HUDEP-2 (cell line): ENCODE measurements at regions not wholly inside any gene's neighbourhood (a gene's known extent, or its start where the extent isn't known, plus 50 kb on each side); places are given as distances from the start of the nearest gene placed in this dataset.

Experiments
- DNase-seq, 76 experiments: peaks; one replicate each; lab custom pipeline; 2025; ENCODE audit not compliant: unreplicated experiment in 76 of 76; lab: John Stamatoyannopoulos, UW

DNA sequence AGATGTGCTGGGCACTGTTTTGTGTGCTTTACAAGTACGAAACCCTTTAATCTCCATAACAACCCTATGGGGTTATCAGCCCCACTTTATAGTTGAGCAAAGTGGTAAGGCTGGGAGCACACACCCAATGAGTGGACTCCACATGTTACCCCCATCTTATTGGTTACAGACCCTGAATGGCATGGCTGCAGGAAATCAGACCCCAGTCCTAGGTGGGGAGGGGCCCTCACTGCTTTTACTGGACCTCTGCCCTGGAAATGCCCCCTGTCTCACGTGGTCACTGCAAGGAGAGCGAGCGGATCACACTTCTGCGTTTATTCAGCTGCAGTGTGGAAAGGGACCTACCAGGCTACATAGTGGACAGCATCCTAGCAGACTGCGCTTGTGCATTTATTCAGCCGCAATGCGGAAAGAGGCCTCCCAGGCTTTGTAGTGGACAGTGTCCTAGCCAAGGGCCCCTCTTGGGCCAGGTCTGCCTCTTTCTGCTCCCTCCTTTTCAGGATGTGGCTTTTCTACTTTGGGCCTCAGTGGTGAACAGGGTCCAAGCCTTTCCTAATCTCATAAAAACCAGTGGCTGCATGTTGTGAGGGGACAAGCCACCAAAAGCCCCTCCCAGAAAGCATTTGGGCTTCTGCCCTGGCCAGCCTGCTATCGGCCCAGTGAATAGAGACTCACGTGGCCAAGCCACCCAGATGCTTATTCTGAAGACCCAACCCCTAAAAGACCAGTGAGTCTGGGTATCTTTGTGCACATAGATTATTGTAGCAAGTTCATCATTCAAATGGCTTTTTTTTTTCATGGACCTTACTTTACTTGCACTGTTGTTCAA, 405.7 kb upstream of the RNF32 start:
- DNase-seq = no peak

GRCh38 chr7:156234192-156234591, 406.4 kb upstream of the RNF32 start:
- DNase-seq = no peak

GRCh38 chr7:156232931-156233705, 407.5 kb upstream of the RNF32 start:
- DNase-seq = no peak

GRCh38 chr7:156230576-156230975, 410.0 kb upstream of the RNF32 start:
- DNase-seq = no peak

DNA sequence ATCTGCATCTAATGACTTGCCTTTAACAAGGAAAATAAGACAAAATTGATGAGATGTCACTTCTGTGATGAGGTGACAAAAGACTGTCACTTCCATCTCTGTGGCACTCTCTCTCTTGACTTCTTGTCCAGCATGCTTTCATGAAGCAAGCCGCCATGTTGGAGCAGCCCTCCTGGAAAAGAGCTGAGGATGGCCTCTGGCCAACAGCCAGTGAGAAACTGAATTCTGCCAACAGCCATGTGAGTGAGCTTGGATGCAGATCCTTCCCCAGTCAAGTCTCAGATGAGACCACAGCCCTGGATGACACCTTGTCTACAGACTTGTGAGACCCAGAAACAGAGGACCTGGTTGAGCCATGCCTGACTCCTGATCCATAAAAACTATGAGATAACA, 412.6 kb upstream of the SHH start:
- no peak for DNase-seq

DNA sequence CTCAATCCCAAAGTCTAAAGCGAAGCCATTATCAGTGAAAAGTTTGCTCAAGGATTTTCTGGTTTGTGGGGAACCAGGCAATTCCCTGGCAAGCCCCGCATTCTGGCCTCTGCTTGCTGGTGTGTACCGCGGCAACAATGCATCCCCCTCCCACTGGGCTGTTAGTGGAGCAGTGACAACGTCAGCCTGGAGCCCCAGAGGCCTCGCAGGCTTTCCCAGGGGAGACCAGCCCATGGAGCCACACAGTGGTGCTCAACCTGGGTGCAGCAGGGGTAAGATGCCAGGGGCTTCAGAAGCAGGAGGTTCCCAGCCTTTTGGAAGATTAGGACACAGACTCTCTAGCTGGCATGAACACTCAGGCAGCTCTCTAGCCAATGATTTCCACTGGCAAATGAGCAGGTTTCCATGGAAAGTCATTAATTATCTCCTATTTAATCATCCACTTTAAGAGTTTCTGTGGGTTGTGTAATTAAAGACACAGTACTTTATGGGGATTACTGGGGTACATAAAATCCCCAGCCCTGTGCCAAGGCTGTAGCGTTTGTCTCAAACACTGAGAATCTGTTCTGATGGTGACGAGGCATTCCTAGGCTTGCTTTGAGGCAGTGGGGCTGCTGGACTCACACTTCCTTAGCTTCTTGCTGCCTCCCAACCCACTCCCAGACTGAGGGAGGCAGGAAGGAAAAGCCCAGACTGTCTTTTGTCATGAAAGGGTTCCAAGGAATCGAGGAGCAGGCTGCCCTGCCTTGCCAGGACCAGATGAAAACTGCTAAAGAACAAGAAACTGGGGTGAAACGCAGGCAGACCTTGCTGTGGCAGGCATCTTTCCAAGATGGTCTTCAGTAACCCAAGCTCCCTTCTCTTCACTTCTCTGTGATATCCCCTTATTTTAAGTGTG, 411.9 kb upstream of the SHH start:
- no peak for DNase-seq

GRCh38 chr7:156222611-156223010, 410.3 kb upstream of the SHH start:
- DNase-seq = no peak

GRCh38 chr7:156222151-156222550, 409.9 kb upstream of the SHH start:
- DNase-seq = no peak

DNA sequence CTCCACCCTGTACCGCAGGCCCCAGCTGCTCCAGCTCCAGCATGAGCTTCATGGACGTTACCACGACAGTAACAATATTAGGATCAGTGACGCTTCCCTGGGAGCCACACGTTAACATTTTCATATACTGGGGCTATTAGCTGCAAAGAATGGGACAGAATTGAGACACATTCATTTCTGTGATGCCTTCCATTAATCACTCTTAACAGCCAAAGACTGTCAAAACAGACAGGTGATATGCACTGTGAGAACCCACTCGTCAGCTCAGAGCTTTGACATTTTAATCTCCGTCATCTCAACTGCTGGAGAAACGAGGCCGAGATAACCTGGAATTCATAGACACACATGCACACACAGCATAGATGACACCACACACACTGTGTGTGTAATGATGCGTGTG, 408.4 kb upstream of the SHH start:
- no peak for DNase-seq

DNA sequence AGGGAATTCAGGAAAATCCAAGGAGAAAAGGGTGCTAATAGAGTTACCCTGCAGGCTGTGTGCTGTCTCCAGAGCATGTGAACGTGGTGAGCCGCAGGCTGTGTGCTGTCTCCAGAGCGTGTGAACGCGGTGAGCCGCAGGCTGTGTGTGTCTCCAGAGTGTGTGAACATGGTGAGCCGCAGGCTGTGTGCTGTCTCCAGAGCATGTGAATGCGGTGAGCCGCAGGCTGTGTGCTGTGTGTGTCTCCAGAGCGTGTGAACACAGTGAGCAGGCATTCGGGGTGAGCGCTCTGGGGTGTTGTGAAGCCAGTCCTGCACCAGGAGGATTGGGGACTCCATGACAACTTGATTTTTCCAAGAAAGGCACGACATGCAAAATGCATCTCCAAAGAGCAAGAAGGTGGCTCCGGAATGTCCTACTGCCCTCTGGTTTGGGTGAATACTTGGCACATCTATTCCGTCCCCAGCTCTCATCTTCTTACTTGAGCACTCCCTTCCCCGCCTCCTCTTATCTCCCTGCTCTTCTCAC, 407.9 kb upstream of the SHH start:
- no peak for DNase-seq

GRCh38 chr7:156219307-156220077, 407.2 kb upstream of the SHH start:
- DNase-seq = no peak

GRCh38 chr7:156218544-156219306, 406.5 kb upstream of the SHH start:
- no peak for DNase-seq

DNA sequence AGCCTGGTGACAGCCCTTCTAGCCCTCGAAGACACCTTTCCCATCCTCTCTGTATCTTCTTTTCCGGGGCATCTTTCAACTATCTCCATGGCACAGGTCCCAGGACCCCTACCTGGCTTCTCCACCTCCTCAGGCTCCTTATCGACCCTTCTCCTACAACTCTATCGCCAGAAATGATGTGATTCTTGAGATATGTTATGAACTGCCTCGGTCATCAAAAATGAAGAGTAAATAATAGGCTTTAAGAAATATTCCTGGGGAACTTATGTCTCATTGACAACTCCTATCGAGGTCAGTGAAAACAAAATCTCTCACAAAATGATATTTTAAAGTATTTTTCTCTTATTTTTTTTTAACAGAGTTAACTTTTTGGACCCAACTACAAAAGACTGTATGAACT, 405.5 kb upstream of the SHH start:
- DNase-seq = no peak

GRCh38 chr7:156209087-156209486, 396.8 kb upstream of the SHH start:
- DNase-seq = no peak

DNA sequence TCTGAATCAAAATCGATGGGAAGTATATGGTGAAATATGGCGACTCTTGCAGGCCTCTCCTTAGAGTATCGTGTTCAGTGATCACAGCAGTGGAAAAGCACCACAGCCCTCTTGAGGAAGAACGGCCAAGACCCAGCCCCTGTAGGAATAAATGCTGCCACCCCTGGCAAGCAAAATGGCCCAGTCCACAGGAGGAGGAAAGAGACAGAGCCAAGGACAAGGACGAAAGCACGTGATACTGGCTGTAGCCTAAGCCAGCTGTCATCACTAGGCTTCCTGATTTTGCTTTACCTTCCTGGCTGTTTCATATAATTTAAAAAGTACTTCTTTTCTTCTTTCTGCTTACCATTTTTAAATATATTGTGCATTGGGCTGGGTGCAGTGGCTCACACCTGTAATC, 395.0 kb upstream of the SHH start:
- DNase-seq = no peak

DNA sequence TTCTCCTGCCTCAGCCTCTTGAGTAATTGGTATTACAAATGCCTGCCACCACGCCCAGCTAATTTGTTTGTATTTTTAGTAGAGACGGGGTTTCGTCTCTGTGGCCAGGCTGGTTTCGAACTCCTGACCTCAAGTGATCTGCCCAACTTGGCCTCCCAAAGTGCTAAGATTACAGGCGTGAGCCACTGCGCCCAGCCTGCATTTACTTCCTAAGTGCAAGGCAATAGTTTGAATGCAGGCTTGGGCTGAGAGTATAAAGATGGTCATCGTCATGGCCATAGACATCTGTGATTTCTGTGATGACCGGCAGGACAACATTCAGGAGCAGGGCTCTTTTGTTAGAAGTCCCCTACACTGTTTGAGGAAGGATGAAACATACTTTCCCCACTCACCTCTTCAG, 393.9 kb upstream of the SHH start:
- no peak for DNase-seq

- no peak for DNase-seq
Observed at GRCh38 chr7:156204820-156205219, 392.6 kb upstream of the SHH start.

DNA sequence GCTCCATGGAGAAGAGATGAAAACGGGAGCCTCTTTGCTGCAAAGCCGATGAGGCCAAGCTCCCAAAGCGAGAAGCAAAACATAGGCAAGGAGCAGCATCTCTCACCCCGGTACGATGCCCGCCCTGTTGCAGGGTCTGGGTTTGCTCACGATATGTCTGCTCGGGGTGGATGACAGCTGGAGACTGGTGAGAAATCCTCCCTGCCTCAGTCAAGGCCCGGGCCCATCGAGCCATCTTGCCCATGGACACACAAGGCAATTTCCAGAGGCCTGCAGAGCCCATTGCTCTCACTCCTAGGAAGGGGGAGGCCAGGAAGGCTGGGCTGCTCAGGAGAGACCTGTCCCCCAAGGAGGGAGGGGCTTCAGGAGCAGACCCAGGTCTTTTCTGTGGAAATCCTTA, 391.7 kb upstream of the SHH start:
- DNase-seq = no peak

DNA sequence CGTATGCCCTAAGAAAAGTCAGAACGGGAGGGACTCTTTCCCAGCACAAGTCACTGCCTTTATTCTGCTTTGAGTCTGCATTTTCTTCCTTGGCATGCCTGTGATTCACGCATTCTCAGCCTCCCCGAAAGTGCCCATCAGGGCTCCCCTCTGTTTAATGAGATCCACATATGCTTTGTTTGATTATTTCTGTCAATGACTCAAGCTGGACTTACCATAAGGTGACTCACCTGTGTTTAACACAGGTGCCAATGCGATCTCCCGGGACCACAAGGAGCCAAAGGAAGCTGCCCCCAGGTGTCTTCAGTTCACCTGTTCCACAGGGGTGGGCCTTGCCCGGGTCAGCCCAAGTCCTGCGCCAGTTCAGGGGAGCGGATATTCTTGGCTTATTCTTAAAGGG, 386.0 kb upstream of the SHH start:
- DNase-seq = no peak
